GM12872 (cell line): ENCODE measurements at regions not wholly inside any gene's neighbourhood (a gene's known extent, or its start where the extent isn't known, plus 50 kb on each side); places are given as distances from the start of the nearest gene placed in this dataset.

Source experiments
- CTCF ChIP-seq: IDR thresholded peaks from 3 replicates; pipeline ENCODE4 v1.5.1; 2011; ENCODE audit warnings: low read depth, mild to moderate bottlenecking, low read length, moderate library complexity; ENCODE audit not compliant: insufficient read depth

GRCh38 chr2:239781454-239781853, 243.7 kb downstream of the NDUFA10 start:
- TF ChIP-seq CTCF = no peak

- TF ChIP-seq CTCF = no peak
Measured at GRCh38 chr2:239780236-239780994, 244.7 kb downstream of the NDUFA10 start.

GRCh38 chr2:239779584-239779983, 245.6 kb downstream of the NDUFA10 start:
- no peak for TF ChIP-seq CTCF

GRCh38 chr2:239778861-239779558, 246.1 kb downstream of the NDUFA10 start:
- no peak for TF ChIP-seq CTCF

GRCh38 chr2:239778042-239778851, 246.9 kb downstream of the NDUFA10 start:
- no peak for TF ChIP-seq CTCF

GRCh38 chr2:239777219-239777618, 247.9 kb downstream of the NDUFA10 start:
- no peak for TF ChIP-seq CTCF

- TF ChIP-seq CTCF = no peak
Measured at GRCh38 chr2:239776436-239777005, 248.6 kb downstream of the NDUFA10 start.
